ENCODE measurements at regions not wholly inside any gene's neighbourhood (a gene's known extent, or its start where the extent isn't known, plus 50 kb on each side); places are given as distances from the start of the nearest gene placed in this dataset.
"Not testable (repeated sequence)": the region's sequence is repeated elsewhere in the genome, so short reads cannot be mapped to it uniquely, and the experiment has no call there.

GRCh38 chr5:102069974-102070373, 226.1 kb downstream of the SLCO4C1 start:
- no peak for TF ChIP-seq CTCF (IDR thresholded peaks at IDR 0.05; ENCODE audit: control insufficient read depth, insufficient read depth, low read depth, low read length, missing control alignments)
- DNase-seq (ENCODE audit: low read depth): no peak
- H3K4me3 ChIP-seq (ENCODE audit: control insufficient read depth, low read depth, low read length): no peak overlapping the region

- DNase-seq (ENCODE audit: low read depth): no peak
- TF ChIP-seq CTCF (IDR thresholded peaks at IDR 0.05; ENCODE audit: control insufficient read depth, insufficient read depth, low read depth, low read length, missing control alignments): no peak
- H3K4me3 ChIP-seq (ENCODE audit: control insufficient read depth, low read depth, low read length): no peak overlapping the region
Measured at GRCh38 chr5:102068870-102069269, 227.2 kb downstream of the SLCO4C1 start.

GRCh38 chr5:102049517-102049916, 246.6 kb downstream of the SLCO4C1 start:
- no peak overlapping the region for H3K4me3 ChIP-seq (ENCODE audit: control insufficient read depth, low read depth, low read length)
- no peak for DNase-seq (ENCODE audit: low read depth)
- no peak for TF ChIP-seq CTCF (IDR thresholded peaks at IDR 0.05; ENCODE audit: control insufficient read depth, insufficient read depth, low read depth, low read length, missing control alignments)

- no peak overlapping the region for H3K4me3 ChIP-seq (ENCODE audit: control insufficient read depth, low read depth, low read length)
- TF ChIP-seq CTCF (IDR thresholded peaks at IDR 0.05; ENCODE audit: control insufficient read depth, insufficient read depth, low read depth, low read length, missing control alignments): no peak
- DNase-seq (ENCODE audit: low read depth): no peak
Measured at GRCh38 chr5:102048940-102049339, 247.1 kb downstream of the SLCO4C1 start.

GRCh38 chr5:102047073-102047472, 249.0 kb downstream of the SLCO4C1 start:
- DNase-seq (ENCODE audit: low read depth); H3K4me3 ChIP-seq (ENCODE audit: control insufficient read depth, low read depth, low read length): not testable (repeated sequence)

GRCh38 chr5:102040326-102040725, 255.8 kb downstream of the SLCO4C1 start:
- TF ChIP-seq CTCF (IDR thresholded peaks at IDR 0.05; ENCODE audit: control insufficient read depth, insufficient read depth, low read depth, low read length, missing control alignments): no peak
- no peak for DNase-seq (ENCODE audit: low read depth)
- H3K4me3 ChIP-seq (ENCODE audit: control insufficient read depth, low read depth, low read length): no peak overlapping the region

GRCh38 chr5:102036927-102037326, 259.2 kb downstream of the SLCO4C1 start:
- no peak overlapping the region for H3K4me3 ChIP-seq (ENCODE audit: control insufficient read depth, low read depth, low read length)
- no peak for DNase-seq (ENCODE audit: low read depth)
- no peak for TF ChIP-seq CTCF (IDR thresholded peaks at IDR 0.05; ENCODE audit: control insufficient read depth, insufficient read depth, low read depth, low read length, missing control alignments)

Data from AG09309 (cell line).